ENCODE measurements at regions not wholly inside any gene's neighbourhood (a gene's known extent, or its start where the extent isn't known, plus 50 kb on each side); places are given as distances from the start of the nearest gene placed in this dataset.

DNA sequence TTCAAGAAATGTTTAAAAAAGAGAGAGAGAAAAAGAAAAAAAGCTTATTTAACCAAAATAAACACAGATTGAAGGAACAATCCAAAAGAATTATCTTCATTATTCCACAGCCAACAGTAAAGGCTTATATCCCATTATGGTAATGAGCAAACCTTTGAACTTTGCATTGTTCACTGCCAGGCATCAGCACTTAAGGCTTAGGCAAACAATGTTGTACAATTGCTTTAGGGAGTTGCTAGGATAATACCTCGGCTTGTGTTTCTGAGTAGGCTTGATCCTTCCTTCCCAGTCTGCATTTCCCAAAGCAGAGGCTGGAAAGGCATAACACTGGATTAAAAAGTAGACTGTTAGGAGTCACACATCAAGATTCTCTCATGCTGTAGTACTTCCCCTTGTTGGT, 352.7 kb upstream of the IGFBP7 start:
- intact Hi-C loops (cut with micrococcal nuclease): no loop called here
- FAIRE-seq: no peak

More for the DNA sequence above, 352.7 kb upstream of the IGFBP7 start:
- TF ChIP-seq JUN (IDR thresholded peaks at IDR 0.05; ENCODE audit: borderline replicate concordance, insufficient read depth, insufficient read length, low read depth): no peak
- no peak for TF ChIP-seq POLR2AphosphoS5 (IDR thresholded peaks at IDR 0.05; ENCODE audit: insufficient read depth, low read depth, low read length)
- no peak for TF ChIP-seq MYC (IDR thresholded peaks at IDR 0.05; ENCODE audit: low read depth, low read length)
- TF ChIP-seq EZH2 (IDR thresholded peaks at IDR 0.05; ENCODE audit: borderline replicate concordance, low read depth, low read length, severe bottlenecking): no peak
- TF ChIP-seq, protein P1, sequence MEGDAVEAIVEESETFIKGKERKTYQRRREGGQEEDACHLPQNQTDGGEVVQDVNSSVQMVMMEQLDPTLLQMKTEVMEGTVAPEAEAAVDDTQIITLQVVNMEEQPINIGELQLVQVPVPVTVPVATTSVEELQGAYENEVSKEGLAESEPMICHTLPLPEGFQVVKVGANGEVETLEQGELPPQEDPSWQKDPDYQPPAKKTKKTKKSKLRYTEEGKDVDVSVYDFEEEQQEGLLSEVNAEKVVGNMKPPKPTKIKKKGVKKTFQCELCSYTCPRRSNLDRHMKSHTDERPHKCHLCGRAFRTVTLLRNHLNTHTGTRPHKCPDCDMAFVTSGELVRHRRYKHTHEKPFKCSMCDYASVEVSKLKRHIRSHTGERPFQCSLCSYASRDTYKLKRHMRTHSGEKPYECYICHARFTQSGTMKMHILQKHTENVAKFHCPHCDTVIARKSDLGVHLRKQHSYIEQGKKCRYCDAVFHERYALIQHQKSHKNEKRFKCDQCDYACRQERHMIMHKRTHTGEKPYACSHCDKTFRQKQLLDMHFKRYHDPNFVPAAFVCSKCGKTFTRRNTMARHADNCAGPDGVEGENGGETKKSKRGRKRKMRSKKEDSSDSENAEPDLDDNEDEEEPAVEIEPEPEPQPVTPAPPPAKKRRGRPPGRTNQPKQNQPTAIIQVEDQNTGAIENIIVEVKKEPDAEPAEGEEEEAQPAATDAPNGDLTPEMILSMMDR (IDR thresholded peaks at IDR 0.05; ENCODE audit: extremely low read depth in 1 of 2, insufficient read depth in 1 of 2, low read depth in 1 of 2, low read length in 2 of 2): no peak
- TF ChIP-seq POLR2A (IDR thresholded peaks at IDR 0.05; ENCODE audit: low read depth, low read length): no peak
- TF ChIP-seq, protein P2, sequence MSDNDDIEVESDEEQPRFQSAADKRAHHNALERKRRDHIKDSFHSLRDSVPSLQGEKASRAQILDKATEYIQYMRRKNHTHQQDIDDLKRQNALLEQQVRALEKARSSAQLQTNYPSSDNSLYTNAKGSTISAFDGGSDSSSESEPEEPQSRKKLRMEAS (IDR thresholded peaks at IDR 0.05; ENCODE audit: insufficient read depth, insufficient read length): no peak
- no peak for TF ChIP-seq FOS (IDR thresholded peaks at IDR 0.05; ENCODE audit: borderline replicate concordance, insufficient read depth, low read length)
- no peak for TF ChIP-seq GATA2 (IDR thresholded peaks at IDR 0.05; ENCODE audit: insufficient read depth, insufficient read length, low read depth, low read length)
- Histone ChIP-seq H2AFZ (ENCODE audit: low read depth, low read length) (no peak overlapping the region), H3K4me1 (ENCODE audit: control insufficient read depth, extremely low read depth, insufficient read depth, low read length) (no peaks in the 10 kb centered on the region), H3K4me3 (replicated peaks in 1 of 3; ENCODE audit: insufficient read depth in 1 of 3, low read depth in 1 of 3, low read length in 3 of 3) (no peak overlapping the region), H3K4me2 (ENCODE audit: insufficient read depth, low read length) (no peak overlapping the region), H3K79me2 (ENCODE audit: control insufficient read depth, insufficient read depth, low read length) (no peaks in the 10 kb centered on the region), H3K9me3 (replicated peaks; ENCODE audit: control insufficient read depth, insufficient read depth, low read length) (no peaks in the 10 kb centered on the region), H3K36me3 (ENCODE audit: control insufficient read depth in 2 of 2, extremely low read depth in 1 of 2, insufficient read depth in 2 of 2, low read length in 2 of 2) (no peaks in the 10 kb centered on the region), H4K20me1 (replicated peaks; ENCODE audit: control insufficient read depth, extremely low read depth, insufficient read depth, low read length) (no peaks in the 10 kb centered on the region), H3K9me1 (replicated peaks; ENCODE audit: control insufficient read depth, extremely low read depth, insufficient read depth, low read length) (no peaks in the 10 kb centered on the region), H3K9ac (replicated peaks; ENCODE audit: extremely low read depth, insufficient read depth, low read length) (no peak overlapping the region), H3K27ac (ENCODE audit: insufficient read depth, low read depth, low read length) (no peak overlapping the region), H3K27me3 (ENCODE audit: control insufficient read depth in 2 of 2, insufficient read depth in 2 of 2, low read length in 2 of 2) (no peaks in the 10 kb centered on the region)
- ChIA-PET CTCF (no interaction called here), POLR2A (no interaction called here)
- dilution Hi-C loops (cut with MboI; ENCODE audit: extremely low pct_ligation_motif_present, low sequenced_read_pairs): no loop called here
- no TSS peak for BruUV-seq (replicated peaks)
- DNase-seq (ENCODE audit: low read depth, low spot score): no peak

All from endothelial cell of umbilical vein (primary cell).